ENCODE measurements at regions not wholly inside any gene's neighbourhood (a gene's known extent, or its start where the extent isn't known, plus 50 kb on each side); places are given as distances from the start of the nearest gene placed in this dataset.

- TF ChIP-seq CTCF (IDR thresholded peaks at IDR 0.05 in 8 of 11, conservative IDR thresholded peaks at IDR 0.05 in 3 of 11) (no peak), POLR2A (IDR thresholded peaks at IDR 0.05) (no peak)
Observed at GRCh38 chr7:98463837-98464557, 63.1 kb upstream of the BAIAP2L1 start.

Measured in spleen (tissue), 7 donors.